NCI-H1436 (cell line): ENCODE measurements at regions not wholly inside any gene's neighbourhood (a gene's known extent, or its start where the extent isn't known, plus 50 kb on each side); places are given as distances from the start of the nearest gene placed in this dataset.
"Not testable (repeated sequence)": the region's sequence is repeated elsewhere in the genome, so short reads cannot be mapped to it uniquely, and the experiment has no call there.

Source experiments
- DNase-seq: peaks from one replicate; lab custom pipeline; 2025; lab: John Stamatoyannopoulos, UW

DNA sequence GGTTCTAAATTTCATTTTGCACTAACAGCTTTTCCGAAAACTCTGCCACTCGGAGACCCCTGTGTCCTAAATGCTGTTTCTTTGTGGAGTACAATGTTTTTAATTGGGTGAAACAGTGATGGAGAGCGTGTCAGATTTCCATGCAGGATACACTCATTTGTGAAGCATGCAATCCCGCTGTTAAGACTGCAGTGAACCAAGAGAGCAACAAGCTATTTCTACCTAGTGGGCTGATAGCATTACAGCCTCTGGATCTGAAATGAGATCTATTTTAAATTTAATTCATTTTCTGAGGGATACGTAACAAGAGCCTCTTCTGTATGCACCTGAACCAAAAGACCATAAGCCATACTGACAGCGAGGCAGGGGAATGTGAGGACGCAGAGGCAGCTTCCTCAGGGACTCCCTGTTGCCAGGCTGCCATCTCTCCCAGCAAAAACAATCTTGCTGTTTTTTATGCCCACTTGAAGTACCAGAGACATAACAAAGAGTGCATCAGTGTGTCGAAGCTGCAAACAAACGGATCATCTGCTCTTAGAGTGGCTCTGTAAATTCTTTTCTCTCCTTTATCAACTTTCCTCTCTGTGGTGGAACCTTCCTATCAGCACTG, 199.9 kb upstream of the COX10 start:
- DNase-seq, result no peak

DNA sequence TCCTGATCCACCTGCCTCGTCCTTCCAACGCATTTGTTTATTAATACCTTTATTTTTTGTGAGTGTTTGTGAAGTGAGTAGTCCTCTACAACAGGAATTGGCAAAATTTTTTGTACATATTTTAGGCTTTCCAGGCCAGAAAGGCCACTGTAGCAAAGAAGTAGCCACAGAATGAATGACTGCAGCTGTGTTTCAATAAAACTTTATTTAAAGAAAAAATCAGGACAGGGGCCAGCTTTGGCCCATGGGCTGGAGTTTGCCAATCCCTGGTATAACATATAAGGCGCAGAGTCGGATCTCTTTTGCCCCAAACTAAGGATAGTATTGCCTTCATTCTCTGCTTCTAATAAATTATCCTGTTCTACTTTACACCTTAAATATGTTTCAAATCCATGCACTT, 198.0 kb upstream of the COX10 start:
- DNase-seq, result no peak

DNA sequence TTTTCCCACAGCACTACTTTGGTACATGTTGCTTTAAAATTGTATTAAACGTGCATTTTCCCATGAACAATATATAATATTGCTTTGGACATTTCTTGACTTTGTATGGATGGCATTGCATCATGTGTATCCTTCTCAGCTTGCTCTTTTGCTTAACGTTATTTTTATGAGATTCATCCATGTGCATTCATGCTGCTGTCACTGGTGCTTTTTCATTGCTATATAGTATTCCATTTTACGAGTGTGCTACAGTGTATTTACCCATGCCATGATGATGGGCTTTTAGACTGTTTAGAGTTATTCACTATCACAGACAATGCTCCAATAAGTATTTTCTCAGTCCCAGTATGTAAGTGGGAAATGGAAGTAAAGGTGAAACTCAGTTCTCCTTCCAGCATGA, 195.2 kb upstream of the COX10 start:
- DNase-seq, result no peak

DNA sequence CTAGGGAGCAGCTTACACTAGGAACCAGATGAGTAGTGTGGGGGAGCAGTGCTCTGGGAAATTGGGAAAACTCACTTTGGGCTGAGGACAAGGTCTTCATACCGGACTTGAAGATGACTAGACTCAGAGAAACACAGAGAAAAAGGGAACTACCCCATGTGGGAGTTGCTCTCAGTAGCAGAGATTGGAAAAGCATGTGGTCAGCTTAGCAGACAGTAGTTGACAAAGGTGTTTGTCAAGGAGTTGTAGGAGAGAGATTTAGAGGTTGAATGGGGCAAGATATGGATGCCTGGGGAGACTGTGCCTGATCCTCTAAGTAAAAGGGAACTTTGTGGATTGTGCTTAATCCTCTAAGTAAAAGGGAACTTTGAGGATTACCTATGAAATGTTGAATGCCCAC, 194.5 kb upstream of the COX10 start:
- DNase-seq, result no peak

DNA sequence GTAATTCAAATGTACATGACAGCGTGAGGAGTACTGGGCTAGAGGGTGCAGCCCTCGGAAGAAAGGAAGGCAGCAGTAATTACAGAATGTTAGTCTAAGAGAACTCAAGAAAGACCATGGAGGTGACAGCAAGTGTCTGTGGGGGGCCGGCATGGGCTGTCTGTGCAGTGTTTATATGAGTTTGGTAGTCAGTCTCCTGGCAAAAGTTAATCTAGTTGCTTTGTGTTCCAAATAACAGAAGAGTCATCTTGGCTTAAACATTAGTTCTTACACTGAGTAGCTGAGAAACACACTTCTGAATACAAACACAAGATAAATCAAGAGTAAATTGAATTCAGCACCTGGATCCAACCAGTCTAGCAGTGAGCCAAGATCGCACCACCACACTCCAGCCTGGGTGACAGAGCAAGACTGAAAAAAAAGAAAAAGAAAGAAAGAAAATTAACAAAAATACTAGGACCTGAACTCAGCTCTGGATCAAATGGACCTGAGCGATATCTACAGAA, 189.3 kb upstream of the COX10 start:
- DNase-seq, result no peak

DNA sequence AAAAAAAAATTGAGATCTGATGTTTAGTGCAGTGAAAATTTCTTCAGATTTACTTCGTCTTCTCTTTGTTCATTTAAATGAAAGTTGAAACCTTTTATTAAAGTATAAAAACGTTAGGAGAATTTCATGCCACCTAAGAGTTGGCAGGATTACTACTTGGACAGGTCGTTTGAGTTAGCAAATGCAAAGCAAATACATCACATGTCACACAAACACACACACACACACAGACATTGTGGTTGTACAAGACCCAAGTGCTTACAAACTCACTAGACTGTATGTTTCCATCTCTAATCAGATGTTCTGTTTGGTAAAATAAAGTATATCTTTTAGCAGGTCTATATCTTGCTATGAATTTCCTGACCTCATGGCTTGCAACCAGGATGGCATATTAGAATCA, 185.6 kb upstream of the COX10 start:
- DNase-seq, result no peak

DNA sequence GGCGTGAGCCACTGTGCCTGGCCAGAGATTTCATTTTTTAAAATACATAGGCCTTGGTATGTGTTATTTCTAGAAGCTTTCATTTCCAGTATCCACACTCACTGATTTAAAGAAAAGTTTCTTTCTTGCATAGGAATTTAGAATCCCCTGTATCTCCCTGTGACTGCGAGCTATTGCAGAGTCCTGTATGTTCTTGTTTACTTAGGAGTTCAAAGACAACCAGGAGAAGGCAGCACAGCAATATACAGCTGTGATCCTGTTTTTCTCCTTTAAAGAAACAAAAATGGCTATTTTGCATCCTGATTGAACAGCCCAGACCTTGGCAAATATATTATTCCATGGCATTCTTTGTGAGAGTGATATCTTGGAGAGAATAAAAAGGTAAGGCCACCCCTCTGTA, 185.0 kb upstream of the COX10 start:
- no peak for DNase-seq

DNA sequence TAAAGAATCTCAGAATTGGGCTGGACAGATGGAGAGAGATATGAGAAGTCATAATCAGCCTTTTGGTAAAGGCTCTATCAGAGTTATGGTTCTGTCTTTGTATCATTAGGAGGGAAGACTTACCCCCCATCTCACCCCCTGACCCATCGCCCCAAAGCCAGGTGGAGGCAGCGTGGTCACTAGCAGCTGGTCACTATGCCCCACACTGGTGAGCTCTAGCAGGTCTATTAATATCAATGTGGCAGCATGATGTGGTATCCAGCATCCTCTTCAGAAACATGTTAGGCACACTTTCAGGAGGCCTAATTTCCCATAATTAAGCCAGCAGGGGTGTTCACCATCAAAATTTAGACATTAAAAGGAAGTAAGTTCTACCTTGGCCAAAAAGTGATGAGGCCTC, 183.8 kb upstream of the COX10 start:
- no peak for DNase-seq

DNA sequence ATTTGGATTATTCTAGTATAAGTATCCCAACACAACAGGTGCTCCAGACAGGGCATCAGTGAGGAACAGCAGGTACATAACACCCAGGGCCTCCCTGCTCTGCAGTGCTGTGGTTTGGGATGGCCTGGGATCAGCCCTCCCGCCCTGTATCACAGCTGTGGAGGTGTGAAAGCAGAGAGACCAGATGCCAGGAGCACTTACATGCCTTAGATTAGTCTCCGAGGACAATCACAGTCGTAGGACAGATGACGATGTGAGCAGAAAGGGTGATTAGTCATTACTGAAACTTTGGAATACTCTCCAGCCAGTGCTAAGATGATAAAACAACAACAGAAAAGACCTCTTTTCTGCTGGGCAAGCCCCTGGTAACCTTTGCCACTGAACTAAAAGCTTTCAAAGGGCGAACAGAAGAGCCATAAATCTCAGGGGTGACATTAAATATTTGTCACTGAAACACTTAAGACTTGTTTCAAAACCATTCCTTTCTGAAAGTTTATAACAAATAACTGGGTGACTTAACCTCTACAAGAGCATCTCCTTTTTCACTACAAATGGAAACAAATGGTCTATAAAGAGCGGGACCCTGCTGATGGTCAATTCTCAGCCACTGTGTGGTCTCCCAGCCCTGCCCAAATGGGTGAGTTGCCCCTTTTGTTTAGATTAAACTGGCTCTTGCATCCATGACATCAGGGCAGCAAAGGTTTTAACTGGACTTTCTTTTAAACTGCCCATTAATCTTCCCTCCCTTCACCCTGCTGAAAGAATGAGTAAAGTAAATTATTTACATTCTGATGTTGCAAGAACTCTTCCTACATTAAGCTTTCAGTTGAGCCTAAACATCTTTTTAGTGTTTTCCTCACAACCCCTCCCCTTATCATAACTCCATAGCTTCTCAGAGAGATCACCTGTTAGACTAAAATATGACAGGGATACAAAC, 183.1 kb upstream of the COX10 start:
- no peak for DNase-seq

DNA sequence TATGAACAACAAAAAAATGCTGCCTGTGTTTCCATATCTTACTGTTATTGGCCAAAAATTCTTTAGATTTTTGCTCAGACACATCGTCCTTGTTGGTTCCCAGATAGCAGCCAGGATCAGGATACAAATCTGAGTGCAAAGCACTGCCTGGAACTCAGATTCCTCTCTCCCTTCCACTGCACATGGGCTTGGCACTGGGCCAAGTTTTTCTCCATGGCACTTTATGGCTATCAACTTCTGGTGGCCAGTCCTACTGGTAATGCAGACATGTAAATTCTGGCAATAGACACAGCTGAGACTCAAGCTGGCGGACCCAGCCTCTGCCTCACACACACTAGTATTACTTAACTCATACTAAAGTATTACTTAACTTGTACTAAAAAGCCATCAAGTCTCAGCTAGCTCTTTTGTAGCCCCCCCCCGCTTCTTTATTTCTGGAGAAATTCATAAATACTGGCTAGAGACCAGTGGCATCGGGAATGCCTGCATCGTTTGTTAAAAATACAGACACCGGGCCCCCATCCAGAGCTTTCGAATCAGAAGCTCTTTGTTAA, 181.2 kb upstream of the COX10 start:
- DNase-seq, result no peak

DNA sequence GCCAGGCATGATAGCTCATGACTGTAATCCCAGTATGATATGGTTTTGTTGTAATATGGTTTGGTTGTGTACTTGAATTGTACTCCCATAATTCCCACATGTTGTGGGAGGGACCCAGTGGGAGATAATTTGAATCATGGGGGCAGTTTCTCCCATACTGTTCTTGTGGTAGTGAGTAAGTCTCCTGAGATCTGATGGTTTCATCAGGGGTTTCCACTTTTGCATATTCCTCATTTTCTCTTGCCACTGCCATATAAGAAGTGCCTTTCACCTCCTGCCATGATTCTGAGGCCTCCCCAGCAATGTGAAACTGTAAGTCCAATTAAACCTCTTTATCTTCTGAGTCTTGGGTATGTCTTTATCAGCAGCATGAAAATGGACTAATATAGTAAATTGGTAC, 160.3 kb upstream of the COX10 start:
- DNase-seq, result not testable (repeated sequence)

DNA sequence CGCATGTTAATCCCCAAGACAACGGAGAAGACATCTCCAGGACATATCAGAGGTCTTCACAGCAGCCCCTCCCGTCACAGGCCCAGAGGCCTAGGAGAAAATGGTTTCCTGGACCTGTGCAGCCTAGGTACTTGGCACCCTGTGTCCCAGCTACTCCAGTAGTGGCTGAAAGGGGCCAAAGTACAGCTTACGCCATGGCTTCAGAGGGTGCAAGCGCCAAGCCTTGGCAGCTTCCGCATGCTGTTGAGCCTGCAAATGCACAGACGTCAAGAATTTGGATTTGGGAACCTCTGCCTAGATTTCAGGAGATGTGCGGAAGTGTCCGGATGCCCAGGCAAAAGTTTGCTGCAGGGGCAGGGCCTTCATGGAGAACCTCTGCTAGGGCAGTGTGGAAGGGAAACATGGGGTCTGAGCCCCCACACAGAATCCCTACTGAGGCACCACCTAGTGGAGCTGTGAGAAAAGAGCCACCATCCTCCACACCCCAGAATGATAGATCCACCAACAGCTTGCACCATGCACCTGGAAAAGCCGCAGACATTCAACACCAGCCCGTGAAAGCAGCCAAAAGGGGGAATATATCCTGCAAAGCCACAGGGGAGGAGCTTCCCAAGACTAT, 159.3 kb upstream of the COX10 start:
- DNase-seq, result no peak

DNA sequence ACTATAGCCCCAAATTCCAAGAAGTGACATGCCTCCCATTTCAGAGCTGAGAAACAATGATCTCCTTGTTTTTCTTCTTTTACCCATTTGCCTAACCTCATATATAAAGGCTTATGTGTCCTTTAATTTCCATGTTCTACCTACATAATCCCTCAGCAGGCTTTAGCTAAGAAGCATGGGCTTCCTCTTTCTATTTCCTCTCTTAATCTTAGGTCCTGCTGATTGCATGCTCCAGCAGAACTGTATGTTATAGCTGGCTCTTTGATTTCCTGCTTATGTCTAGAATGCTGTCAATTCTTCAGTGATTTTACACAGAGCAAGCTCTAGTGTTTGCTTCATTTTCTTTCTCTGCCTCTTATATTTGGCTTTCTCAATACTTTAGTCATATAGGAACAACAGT, 151.7 kb upstream of the COX10 start:
- no peak for DNase-seq

DNA sequence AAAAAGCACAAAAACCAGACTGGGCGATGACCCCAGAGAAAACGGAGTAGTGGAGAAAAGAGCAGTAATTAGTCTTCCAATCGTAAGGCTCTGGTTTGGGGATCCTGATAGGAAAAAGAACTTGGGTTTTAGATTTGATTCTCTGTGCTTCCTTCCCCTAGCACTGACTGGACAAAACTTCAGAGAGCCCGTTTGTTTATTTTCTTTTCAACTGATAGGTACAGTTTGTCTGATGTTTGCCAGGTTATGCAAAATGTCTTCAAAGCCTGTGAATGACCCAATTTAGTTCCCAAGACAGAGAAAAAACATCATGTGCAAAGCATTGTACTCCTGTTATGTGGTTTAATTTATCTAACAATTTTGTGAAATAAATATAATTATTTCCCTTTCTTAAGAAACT, 151.1 kb upstream of the COX10 start:
- no peak for DNase-seq

DNA sequence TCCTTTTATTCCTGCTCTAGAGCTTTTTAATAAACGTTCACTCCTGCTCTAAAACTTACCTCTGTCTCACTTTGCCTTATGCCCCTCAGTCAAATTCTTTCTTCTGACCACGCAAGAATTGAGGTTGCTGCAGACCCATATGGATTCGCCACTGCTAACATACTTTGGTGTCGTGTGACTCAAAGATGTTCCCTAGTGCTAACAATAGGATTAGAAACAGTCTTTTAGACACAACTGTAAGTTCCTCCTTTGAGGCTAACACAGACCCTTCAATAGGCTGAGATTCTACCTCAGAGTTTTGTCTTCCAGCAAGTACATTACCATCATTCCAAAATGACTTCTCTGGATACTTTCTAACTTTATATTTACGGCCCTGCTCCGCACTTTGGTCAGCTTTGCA, 149.5 kb upstream of the COX10 start:
- no peak for DNase-seq

DNA sequence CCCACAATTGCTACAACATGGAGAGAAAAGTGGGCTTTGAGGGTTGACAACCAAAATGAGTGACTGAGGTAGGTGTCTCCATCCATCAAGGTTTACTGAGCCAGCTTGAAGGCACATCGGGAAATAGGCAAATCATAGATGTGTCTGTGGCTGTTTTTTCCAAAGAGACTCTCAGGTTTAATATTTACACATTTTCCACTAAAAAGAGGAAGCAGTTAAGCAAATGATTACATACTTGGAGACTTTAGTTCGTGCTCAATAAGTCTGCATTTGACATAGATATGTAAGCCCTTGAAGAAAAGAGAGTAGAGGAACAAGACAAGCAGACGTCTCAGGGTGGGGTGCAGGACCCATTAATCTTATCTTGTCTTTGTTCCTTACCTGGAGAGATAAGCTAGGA, 148.9 kb upstream of the COX10 start:
- DNase-seq, result no peak

DNA sequence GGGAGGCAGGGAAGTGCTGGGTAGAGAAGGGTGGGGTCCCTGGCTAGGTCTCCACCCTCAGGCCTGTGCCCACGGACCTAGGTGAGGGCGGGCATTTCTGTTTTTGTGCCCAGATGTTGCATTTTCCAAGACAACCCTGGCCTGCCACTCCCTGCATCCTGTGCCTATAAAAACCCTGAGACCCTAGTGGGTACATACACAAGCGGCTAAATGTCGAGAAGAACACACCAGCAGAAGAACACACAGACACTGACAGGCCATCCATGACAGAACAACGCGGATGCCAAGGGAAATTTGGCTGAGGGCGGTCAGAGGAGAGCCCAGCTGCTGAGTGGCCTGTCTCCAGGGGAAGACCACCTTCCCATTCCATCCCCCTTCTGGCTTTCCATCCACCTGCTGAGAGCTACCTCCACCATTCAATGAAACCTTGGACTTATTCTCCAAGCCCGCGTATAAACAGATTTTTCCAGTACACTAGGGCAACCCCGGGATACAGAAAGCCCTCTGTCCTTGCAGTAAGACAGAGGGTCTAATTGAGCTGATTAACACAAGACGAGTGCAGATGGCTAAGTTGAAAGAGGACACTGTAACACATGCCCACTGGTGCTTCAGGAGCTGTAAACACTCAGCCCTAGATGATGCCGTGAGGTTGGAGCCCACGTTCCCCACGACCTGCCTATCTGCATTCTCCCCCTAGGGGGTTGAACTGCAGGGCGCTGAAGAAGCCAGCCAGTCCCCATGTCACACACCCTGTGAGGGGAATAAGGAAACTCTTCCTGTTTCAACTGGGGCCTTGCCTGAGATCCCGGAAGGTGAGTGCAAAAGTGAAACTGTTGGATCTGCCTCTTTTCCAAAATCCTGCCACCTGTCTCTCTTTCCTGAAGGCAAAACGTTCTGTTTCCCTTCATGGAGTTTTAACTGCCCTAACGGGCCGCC, 147.2 kb upstream of the COX10 start:
- DNase-seq, result no peak

DNA sequence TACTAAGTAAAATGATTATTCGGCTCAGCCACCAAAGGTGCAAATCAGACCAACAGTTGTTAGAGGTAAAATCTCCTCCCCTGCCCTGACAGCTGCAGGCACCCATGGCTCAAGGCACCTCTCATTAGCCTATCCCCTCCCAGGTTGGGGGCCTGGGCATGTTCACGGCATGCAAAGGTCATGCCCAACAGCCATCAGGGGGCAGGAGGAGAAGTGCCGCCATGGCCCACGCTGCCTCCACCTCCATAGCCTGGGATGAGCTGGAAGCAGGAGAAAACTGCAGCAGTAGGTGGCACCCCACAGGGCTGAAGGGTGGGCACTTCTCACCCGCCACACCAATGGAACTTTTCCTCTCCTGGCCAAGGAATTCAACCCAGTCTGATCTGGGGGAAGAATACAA, 146.4 kb upstream of the COX10 start:
- DNase-seq, result no peak

DNA sequence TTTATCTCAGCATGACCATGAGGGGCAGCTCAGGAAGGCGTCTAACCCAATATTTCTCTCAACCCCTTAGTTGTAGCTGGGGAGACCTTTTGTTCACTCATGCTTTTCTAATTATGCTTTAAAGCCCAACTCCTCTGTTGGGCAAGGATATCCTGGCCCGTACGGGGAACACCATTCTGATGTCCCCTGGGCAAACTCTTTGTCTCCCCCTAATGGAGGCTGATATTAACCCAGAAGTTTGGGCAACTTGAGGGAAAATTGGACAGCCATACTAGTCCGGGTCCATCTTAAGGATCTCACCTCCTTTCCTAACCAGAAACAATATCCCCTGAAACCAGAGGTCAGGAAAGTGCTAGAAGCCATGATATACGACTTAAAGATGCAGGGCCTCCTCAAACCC, 143.7 kb upstream of the COX10 start:
- no peak for DNase-seq

DNA sequence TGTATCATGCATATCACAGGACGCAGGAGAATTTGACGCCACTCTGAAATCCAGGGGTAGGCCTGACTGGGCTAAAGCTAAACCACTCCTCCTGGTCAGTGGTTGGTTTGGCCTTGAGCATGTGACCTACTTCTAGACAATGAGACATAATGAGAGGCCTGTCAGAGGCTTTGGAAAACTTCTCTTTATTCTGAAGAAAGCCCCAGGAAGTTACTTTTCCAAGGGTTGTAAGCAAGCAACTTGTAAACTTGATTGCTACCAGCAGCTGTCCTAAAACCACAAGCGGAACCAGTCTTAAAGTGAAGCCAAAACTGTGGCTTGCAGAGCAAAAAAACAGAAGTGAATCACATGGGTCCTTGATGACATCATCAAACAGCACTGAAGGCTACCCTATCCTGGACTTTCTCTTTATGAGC, 138.2 kb upstream of the COX10 start:
- DNase-seq, result no peak

DNA sequence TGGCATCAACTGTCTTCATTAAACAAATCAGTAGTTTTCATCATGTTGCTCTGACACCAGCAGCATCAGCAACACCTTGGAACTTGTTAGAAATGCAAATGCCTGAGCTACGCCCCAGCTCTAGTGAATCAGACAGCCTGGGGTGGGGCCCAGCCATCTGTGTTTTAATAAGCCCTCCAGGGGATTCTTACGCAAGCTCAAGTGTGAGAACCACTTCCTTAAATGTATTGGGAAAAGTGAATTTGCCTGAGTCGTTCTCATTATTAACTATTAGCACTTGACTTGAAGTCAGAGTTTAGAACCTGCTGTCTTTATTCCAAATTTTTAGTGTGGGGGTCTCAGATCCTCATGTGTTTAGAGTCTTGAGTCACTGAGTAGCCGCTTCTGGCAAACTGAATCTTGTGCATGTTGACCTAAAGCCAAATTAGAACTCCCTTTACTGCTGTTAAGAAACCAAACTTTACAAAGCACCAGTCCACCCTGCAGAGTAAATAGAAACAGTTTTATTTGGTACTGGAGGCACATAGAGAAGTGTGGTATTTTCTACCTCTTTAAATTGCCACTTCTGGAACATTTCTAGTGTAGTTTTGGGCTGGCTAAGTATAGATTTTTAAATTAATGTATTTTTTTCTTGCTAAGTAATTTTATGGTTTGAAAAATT, 137.4 kb upstream of the COX10 start:
- no peak for DNase-seq
